ENCODE measurements at regions not wholly inside any gene's neighbourhood (a gene's known extent, or its start where the extent isn't known, plus 50 kb on each side); places are given as distances from the start of the nearest gene placed in this dataset.
A peak's percentile ranks its signal among the peaks of the same experiment; 100 is the strongest.

- FAIRE-seq (no peak), DNase-seq (ENCODE audit: extremely low spot score, insufficient read length, low read depth) (no peak)
These were observed 192.3 kb upstream of the NT5C1B start for GRCh38 chr2:18781541-18782280.

- FAIRE-seq, result no peak
- no peak for DNase-seq (ENCODE audit: extremely low spot score, insufficient read length, low read depth)
These were observed 188.0 kb upstream of the NT5C1B start for GRCh38 chr2:18777250-18777812.

GRCh38 chr2:18771212-18771611, 181.8 kb upstream of the NT5C1B start:
- FAIRE-seq (no peak), DNase-seq (ENCODE audit: extremely low spot score, insufficient read length, low read depth) (no peak)

GRCh38 chr2:18763338-18763737, 174.0 kb upstream of the NT5C1B start:
- FAIRE-seq, result no peak
- DNase-seq (ENCODE audit: extremely low spot score, insufficient read length, low read depth), result no peak

- no peak for DNase-seq (ENCODE audit: extremely low spot score, insufficient read length, low read depth)
- FAIRE-seq, result no peak
These were observed 173.3 kb upstream of the NT5C1B start for GRCh38 chr2:18762667-18763066.

- FAIRE-seq, result no peak
These were observed 164.9 kb upstream of the NT5C1B start for GRCh38 chr2:18754286-18754685.

GRCh38 chr2:18753722-18754121, 164.4 kb upstream of the NT5C1B start:
- FAIRE-seq, result no peak
- no peak for DNase-seq (ENCODE audit: extremely low spot score, insufficient read length, low read depth)

More at GRCh38 chr2:18754286-18754685, 164.9 kb upstream of the NT5C1B start:
- no peak for DNase-seq (ENCODE audit: extremely low spot score, insufficient read length, low read depth)

GRCh38 chr2:18752667-18753422, 163.5 kb upstream of the NT5C1B start:
- DNase-seq (ENCODE audit: extremely low spot score, insufficient read length, low read depth) (no peak), FAIRE-seq (no peak)

- DNase-seq (ENCODE audit: extremely low spot score, insufficient read length, low read depth), result no peak
- FAIRE-seq, result no peak
These were observed 162.7 kb upstream of the NT5C1B start for GRCh38 chr2:18752022-18752493.

GRCh38 chr2:18750672-18751554, 161.5 kb upstream of the NT5C1B start:
- no peak for FAIRE-seq
- no peak for DNase-seq (ENCODE audit: extremely low spot score, insufficient read length, low read depth)

- no peak for DNase-seq (ENCODE audit: extremely low spot score, insufficient read length, low read depth)
- peak; percentile 60 for FAIRE-seq
These were observed 160.7 kb upstream of the NT5C1B start for GRCh38 chr2:18749912-18750526.

- no peak for FAIRE-seq
- DNase-seq (ENCODE audit: extremely low spot score, insufficient read length, low read depth), result no peak
These were observed 156.3 kb upstream of the NT5C1B start for GRCh38 chr2:18745431-18746272.

GRCh38 chr2:18741895-18742732, 152.7 kb upstream of the NT5C1B start:
- DNase-seq (ENCODE audit: extremely low spot score, insufficient read length, low read depth), result no peak
- FAIRE-seq, result no peak

- no peak for FAIRE-seq
These were observed 151.8 kb upstream of the NT5C1B start for GRCh38 chr2:18741191-18741590.

GRCh38 chr2:18740474-18740881, 151.1 kb upstream of the NT5C1B start:
- DNase-seq (ENCODE audit: extremely low spot score, insufficient read length, low read depth) (no peak), FAIRE-seq (no peak)

More at GRCh38 chr2:18741191-18741590, 151.8 kb upstream of the NT5C1B start:
- DNase-seq (ENCODE audit: extremely low spot score, insufficient read length, low read depth), result no peak

GRCh38 chr2:18731666-18732065, 142.3 kb upstream of the NT5C1B start:
- FAIRE-seq, result no peak

GRCh38 chr2:18724371-18725145, 135.2 kb upstream of the NT5C1B start:
- FAIRE-seq, result no peak
- no peak for DNase-seq (ENCODE audit: extremely low spot score, insufficient read length, low read depth)

More at GRCh38 chr2:18731666-18732065, 142.3 kb upstream of the NT5C1B start:
- DNase-seq (ENCODE audit: extremely low spot score, insufficient read length, low read depth), result no peak

Data from GM18507 (cell line).